HCT116 (cell line): ENCODE measurements at regions not wholly inside any gene's neighbourhood (a gene's known extent, or its start where the extent isn't known, plus 50 kb on each side); places are given as distances from the start of the nearest gene placed in this dataset.

Source experiments
- ATAC-seq: fragments of 200-7000 bp; cut with Tn5 transposase; 2 replicates; pipeline ENCODE4 v1.9.1; 2020; ENCODE audit warnings: mild to moderate bottlenecking, moderate library complexity
- BruUV-seq: library from RNA; stranded (reverse); fragments of 400-500 nt; replicated peaks from 2 replicates; lab custom pipeline; 2021; lab: Mats Ljungman, UMichigan
- CTCF ChIA-PET: fragments of 300-600 bp; sonication (Branson Sonifier 250); formaldehyde crosslinking; loops from one replicate; lab custom pipeline; 2021; ENCODE audit warnings: antibody characterized with exemption; lab: Charles Lee
- POLR2A ChIA-PET: fragments of 300-600, 350-600 bp; sonication (Branson Sonifier 250); formaldehyde crosslinking; loops from one replicate; lab custom pipeline; 2021; ENCODE audit warnings: antibody characterized with exemption; lab: Charles Lee
- RAD21 ChIA-PET, 2 experiments: fragments of 300-600 bp; sonication (Branson Sonifier 250); formaldehyde crosslinking; loops; one replicate each; lab custom pipeline; 2023; ENCODE audit warnings: low total read pairs in 2 of 2; ENCODE audit not compliant: uncharacterized antibody in 2 of 2, unreplicated experiment in 2 of 2, low non-redundant PET in 1 of 2; lab: Charles Lee
- DNase-seq: peaks from one replicate; pipeline ENCODE4 v3.0.0-alpha.2; 2010; ENCODE audit warnings: low read depth, low spot score
- H2AFZ ChIP-seq: fragments of 200-600 bp; shearing (Covaris generic), sonication (generic); 2 replicates; pipeline ENCODE4 v1.6.1; 2017; ENCODE audit warnings: low read depth, mixed run types, mixed read lengths, antibody characterized with exemption, low read length; ENCODE audit not compliant: poor library complexity, severe bottlenecking
- H3K27ac ChIP-seq: 2 replicates; pipeline ENCODE4 v1.5.1; 2012; ENCODE audit warnings: low read depth, low read length
- H3K27me3 ChIP-seq: fragments of 200-600 bp; sonication (generic); 2 replicates; pipeline ENCODE4 v1.6.1; 2016; ENCODE audit warnings: mixed run types, low read length, mixed read lengths; ENCODE audit not compliant: insufficient read depth
- H3K36me3 ChIP-seq, 2 experiments: fragments of 200-500 bp in 1 of 2; fragments of 200-600 bp in 1 of 2; sonication (Bioruptor generic) in 1 of 2; sonication (generic) in 1 of 2; 2 replicates each; pipeline versions ENCODE4 v1.5.1 to v1.6.1; 2014 to 2016; ENCODE audit warnings: low read length in 2 of 2, inconsistent platforms in 1 of 2, mixed read lengths in 1 of 2, mixed run types in 1 of 2; ENCODE audit not compliant: insufficient read depth in 2 of 2, control insufficient read depth in 1 of 2
- H3K4me1 ChIP-seq, 2 experiments: fragments of 200-600 bp in 1 of 2; sonication (generic) in 1 of 2; 2 replicates each; pipeline versions ENCODE4 v1.5.1 to v1.6.1; 2012 to 2017; ENCODE audit warnings: low read length in 2 of 2, inconsistent platforms in 1 of 2, mild to moderate bottlenecking in 1 of 2, mixed read lengths in 1 of 2, mixed run types in 1 of 2, moderate library complexity in 1 of 2; ENCODE audit not compliant: insufficient read depth in 2 of 2, control insufficient read depth in 1 of 2
- H3K4me2 ChIP-seq: fragments of 200-600 bp; sonication (generic); 2 replicates; pipeline ENCODE4 v1.6.1; 2017; ENCODE audit warnings: mixed run types, low read length, mixed read lengths
- H3K4me3 ChIP-seq, 2 experiments: fragments of 200-600 bp in 1 of 2; sonication (generic) in 1 of 2; replicated peaks in 1 of 2; 2 replicates each; pipeline ENCODE4 v1.5.1; 2011 to 2016; ENCODE audit warnings: low read length in 2 of 2, control low read depth in 1 of 2, low read depth in 1 of 2, mild to moderate bottlenecking in 1 of 2, mixed read lengths in 1 of 2, mixed run types in 1 of 2
- H3K79me2 ChIP-seq: fragments of 200-600 bp; sonication (generic); 2 replicates; pipeline ENCODE4 v1.6.1; 2017; ENCODE audit warnings: mild to moderate bottlenecking, mixed run types, low read length, moderate library complexity, mixed read lengths; ENCODE audit not compliant: insufficient read depth
- H3K9ac ChIP-seq: fragments of 200-600 bp; sonication (generic); 2 replicates; pipeline ENCODE4 v1.6.1; 2016; ENCODE audit warnings: low read length, mixed read lengths
- H3K9me2 ChIP-seq: fragments of 200-600 bp; sonication (generic), shearing (Covaris generic); 2 replicates; pipeline ENCODE4 v1.6.1; 2017; ENCODE audit warnings: mixed run types, mild to moderate bottlenecking, moderate library complexity; ENCODE audit not compliant: insufficient read depth
- H3K9me3 ChIP-seq, 2 experiments: fragments of 200-500 bp in 1 of 2; fragments of 200-600 bp in 1 of 2; sonication (Bioruptor generic) in 1 of 2; sonication (generic) in 1 of 2; 2 replicates each; pipeline ENCODE4 v1.6.1; 2014 to 2017; ENCODE audit warnings: low read length in 2 of 2, mixed read lengths in 2 of 2, inconsistent platforms in 1 of 2, low read depth in 1 of 2, mild to moderate bottlenecking in 1 of 2, mixed run types in 1 of 2, moderate library complexity in 1 of 2; ENCODE audit not compliant: control insufficient read depth in 1 of 2, insufficient read depth in 1 of 2
- H4K20me1 ChIP-seq: fragments of 200-600 bp; sonication (generic), shearing (Covaris generic); 2 replicates; pipeline ENCODE4 v1.6.1; 2017; ENCODE audit warnings: mixed run types, mild to moderate bottlenecking, moderate library complexity; ENCODE audit not compliant: insufficient read depth
- CBX3 ChIP-seq: IDR thresholded peaks from 2 replicates; pipeline ENCODE4 v1.6.1; 2012; ENCODE audit warnings: low read depth
- CTCF ChIP-seq, 3 experiments: fragments of 200-600 bp in 1 of 3; sonication (generic) in 1 of 3; IDR thresholded peaks in 2 of 3; conservative IDR thresholded peaks in 1 of 3; 2 replicates each; pipeline ENCODE4 v1.5.1; 2012 to 2017; ENCODE audit warnings: low read depth in 2 of 3, low read length in 2 of 3, antibody characterized with exemption in 1 of 3, borderline replicate concordance in 1 of 3, control low read depth in 1 of 3, mild to moderate bottlenecking in 1 of 3, mixed read lengths in 1 of 3, mixed run types in 1 of 3, moderate library complexity in 1 of 3; ENCODE audit not compliant: insufficient read depth in 1 of 3
- EGR1 ChIP-seq: IDR thresholded peaks from 2 replicates; pipeline ENCODE4 v1.6.1; 2012; ENCODE audit warnings: low read depth
- EZH2phosphoT487 ChIP-seq: fragments of 200-600 bp; IDR thresholded peaks from 2 replicates; pipeline ENCODE4 v1.6.1; 2018; ENCODE audit warnings: antibody characterized with exemption, borderline replicate concordance
- JUND ChIP-seq: IDR thresholded peaks from 2 replicates; pipeline ENCODE4 v1.6.1; 2012
- MAX ChIP-seq: IDR thresholded peaks from 2 replicates; pipeline ENCODE4 v1.6.1; 2012
- POLR2A ChIP-seq: IDR thresholded peaks from 2 replicates; pipeline ENCODE4 v1.7.0; 2011; ENCODE audit warnings: borderline replicate concordance; ENCODE audit not compliant: insufficient read depth, insufficient read length; ENCODE audit errors: extremely low read depth
- POLR2AphosphoS5 ChIP-seq: IDR thresholded peaks from 2 replicates; pipeline ENCODE4 v1.6.1; 2011; ENCODE audit warnings: mild to moderate bottlenecking, low read depth, low read length, moderate library complexity
- RAD21 ChIP-seq: IDR thresholded peaks from 2 replicates; pipeline ENCODE4 v1.6.1; 2012; ENCODE audit warnings: low read depth, mild to moderate bottlenecking
- YY1 ChIP-seq: IDR thresholded peaks from 2 replicates; pipeline ENCODE4 v1.6.1; 2011; ENCODE audit warnings: low read length, low read depth, moderate library complexity, mild to moderate bottlenecking; ENCODE audit not compliant: insufficient replicate concordance; ENCODE audit errors: extremely low read depth
- ZBTB33 ChIP-seq: IDR thresholded peaks from 2 replicates; pipeline ENCODE4 v1.6.1; 2011; ENCODE audit warnings: mild to moderate bottlenecking, low read length, moderate library complexity; ENCODE audit not compliant: insufficient replicate concordance; ENCODE audit errors: extremely low read depth
- ZFX ChIP-seq: fragments of 450-650 bp; IDR thresholded peaks from 2 replicates; pipeline ENCODE4 v1.6.1; 2017
- intact Hi-C: fragments of 100-400 bp; cut with micrococcal nuclease; formaldehyde crosslinking; loops from 2 replicates; pipeline ENCODE4 v1.10.0; 2022
- TF ChIP-seq, protein P1 (sequence below): IDR thresholded peaks from 2 replicates; pipeline ENCODE4 v1.6.1; 2012; ENCODE audit warnings: low read depth

GRCh38 chr6:92541448-92542060 lies 877.8 kb downstream of the EPHA7 start:
- ChIA-PET CTCF (no interaction called here), POLR2A (no interaction called here), RAD21 (no interaction called here)
- H3K4me3 ChIP-seq = no peak overlapping the region
- no peaks in the 10 kb centered on the region for H3K27me3 ChIP-seq
- no peak for ATAC-seq
- TF ChIP-seq ZBTB33 (no peak), CBX3 (no peak), JUND (no peak), CTCF (IDR thresholded peaks at IDR 0.05 in 2 of 3, conservative IDR thresholded peaks at IDR 0.05 in 1 of 3; ENCODE audit: borderline replicate concordance in 1 of 3, insufficient read depth in 1 of 3, low read depth in 2 of 3, low read length in 2 of 3) (no peak), ZFX (no peak), YY1 (no peak), MAX (no peak), POLR2A (no peak), POLR2AphosphoS5 (no peak), EGR1 (no peak), RAD21 (no peak), EZH2phosphoT487 (no peak)
- TF ChIP-seq, protein P1, sequence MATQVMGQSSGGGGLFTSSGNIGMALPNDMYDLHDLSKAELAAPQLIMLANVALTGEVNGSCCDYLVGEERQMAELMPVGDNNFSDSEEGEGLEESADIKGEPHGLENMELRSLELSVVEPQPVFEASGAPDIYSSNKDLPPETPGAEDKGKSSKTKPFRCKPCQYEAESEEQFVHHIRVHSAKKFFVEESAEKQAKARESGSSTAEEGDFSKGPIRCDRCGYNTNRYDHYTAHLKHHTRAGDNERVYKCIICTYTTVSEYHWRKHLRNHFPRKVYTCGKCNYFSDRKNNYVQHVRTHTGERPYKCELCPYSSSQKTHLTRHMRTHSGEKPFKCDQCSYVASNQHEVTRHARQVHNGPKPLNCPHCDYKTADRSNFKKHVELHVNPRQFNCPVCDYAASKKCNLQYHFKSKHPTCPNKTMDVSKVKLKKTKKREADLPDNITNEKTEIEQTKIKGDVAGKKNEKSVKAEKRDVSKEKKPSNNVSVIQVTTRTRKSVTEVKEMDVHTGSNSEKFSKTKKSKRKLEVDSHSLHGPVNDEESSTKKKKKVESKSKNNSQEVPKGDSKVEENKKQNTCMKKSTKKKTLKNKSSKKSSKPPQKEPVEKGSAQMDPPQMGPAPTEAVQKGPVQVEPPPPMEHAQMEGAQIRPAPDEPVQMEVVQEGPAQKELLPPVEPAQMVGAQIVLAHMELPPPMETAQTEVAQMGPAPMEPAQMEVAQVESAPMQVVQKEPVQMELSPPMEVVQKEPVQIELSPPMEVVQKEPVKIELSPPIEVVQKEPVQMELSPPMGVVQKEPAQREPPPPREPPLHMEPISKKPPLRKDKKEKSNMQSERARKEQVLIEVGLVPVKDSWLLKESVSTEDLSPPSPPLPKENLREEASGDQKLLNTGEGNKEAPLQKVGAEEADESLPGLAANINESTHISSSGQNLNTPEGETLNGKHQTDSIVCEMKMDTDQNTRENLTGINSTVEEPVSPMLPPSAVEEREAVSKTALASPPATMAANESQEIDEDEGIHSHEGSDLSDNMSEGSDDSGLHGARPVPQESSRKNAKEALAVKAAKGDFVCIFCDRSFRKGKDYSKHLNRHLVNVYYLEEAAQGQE = no peak
- no peaks in the 10 kb centered on the region for H4K20me1 ChIP-seq
- H3K4me1 ChIP-seq = no peaks in the 10 kb centered on the region
- no peak overlapping the region for H3K27ac ChIP-seq
- no TSS peak for BruUV-seq
- H2AFZ ChIP-seq = no peak overlapping the region
- intact Hi-C loops = no loop called here
- no peak for DNase-seq
- no peak overlapping the region for H3K9ac ChIP-seq
- H3K36me3 ChIP-seq = no peaks in the 10 kb centered on the region
- peaks cover 7 to 9% of the 10 kb centered on the region in 2 experiments; a peak in 2 of 4 replicates for H3K9me3 ChIP-seq
- H3K4me2 ChIP-seq = no peak overlapping the region
- H3K9me2 ChIP-seq = no peaks in the 10 kb centered on the region
- H3K79me2 ChIP-seq = no peaks in the 10 kb centered on the region
